Thyroid gland (tissue), 4 donors: ENCODE measurements at regions not wholly inside any gene's neighbourhood (a gene's known extent, or its start where the extent isn't known, plus 50 kb on each side); places are given as distances from the start of the nearest gene placed in this dataset.

ENCODE experiments used
- CTCF ChIP-seq, 6 experiments: fragments of 200-600 bp in 3 of 6; fragments of 450-650 bp in 3 of 6; sonication (generic) in 3 of 6; IDR thresholded peaks; one replicate each; pipeline ENCODE4 v1.5.1; 2016 to 2019; ENCODE audit warnings: antibody characterized with exemption in 6 of 6, mild to moderate bottlenecking in 2 of 6, inconsistent platforms in 1 of 6, moderate library complexity in 1 of 6
- POLR2A ChIP-seq, 2 donors: fragments of 450-650 bp; IDR thresholded peaks; one replicate each; pipeline ENCODE4 v1.6.1; 2017; ENCODE audit warnings: antibody characterized with exemption in 2 of 2, mild to moderate bottlenecking in 2 of 2, moderate library complexity in 1 of 2

- TF ChIP-seq CTCF (IDR thresholded peaks at IDR 0.05) (no peak), POLR2A (IDR thresholded peaks at IDR 0.05) (no peak)
Observed at GRCh38 chr2:222360997-222361396, 62.2 kb upstream of the PAX3 start.
